Retinal pigment epithelial cell (primary cell): ENCODE measurements at regions not wholly inside any gene's neighbourhood (a gene's known extent, or its start where the extent isn't known, plus 50 kb on each side); places are given as distances from the start of the nearest gene placed in this dataset.
"Not testable (repeated sequence)": the region's sequence is repeated elsewhere in the genome, so short reads cannot be mapped to it uniquely, and the experiment has no call there.

ENCODE experiments used
- DNase-seq: peaks from one replicate; pipeline ENCODE4 v3.0.0-alpha.2; 2010; ENCODE audit warnings: low read depth
- H3K4me3 ChIP-seq: 2 replicates; pipeline ENCODE4 v1.5.1; 2011; ENCODE audit warnings: mild to moderate bottlenecking, low read length, control low read depth, moderate library complexity
- TF ChIP-seq, protein P1 (sequence below): conservative IDR thresholded peaks from 2 replicates; pipeline ENCODE4 v1.5.1; 2011; ENCODE audit warnings: low read depth, low read length, control low read depth, inconsistent platforms

DNA sequence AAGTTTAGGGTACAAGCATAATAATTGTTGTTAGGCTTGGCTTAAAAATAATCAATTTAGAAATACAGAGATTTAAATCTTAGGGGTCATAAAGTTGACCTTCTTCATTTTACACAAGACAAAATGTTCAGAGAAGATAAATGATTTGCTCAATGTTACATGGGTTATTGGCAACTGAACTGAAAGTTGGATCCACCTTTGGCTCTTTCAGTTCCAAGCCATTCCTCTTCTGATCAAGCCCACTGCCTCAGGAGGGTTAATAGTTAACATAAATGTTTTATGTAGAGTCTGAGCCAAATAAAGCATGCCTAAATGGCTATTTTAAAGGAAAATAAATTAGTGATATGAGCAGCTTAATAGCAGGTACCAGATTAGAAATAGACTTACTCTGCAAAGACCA lies 79.1 kb upstream of the RHOBTB1 start:
- no peak overlapping the region for H3K4me3 ChIP-seq
- TF ChIP-seq, protein P1, sequence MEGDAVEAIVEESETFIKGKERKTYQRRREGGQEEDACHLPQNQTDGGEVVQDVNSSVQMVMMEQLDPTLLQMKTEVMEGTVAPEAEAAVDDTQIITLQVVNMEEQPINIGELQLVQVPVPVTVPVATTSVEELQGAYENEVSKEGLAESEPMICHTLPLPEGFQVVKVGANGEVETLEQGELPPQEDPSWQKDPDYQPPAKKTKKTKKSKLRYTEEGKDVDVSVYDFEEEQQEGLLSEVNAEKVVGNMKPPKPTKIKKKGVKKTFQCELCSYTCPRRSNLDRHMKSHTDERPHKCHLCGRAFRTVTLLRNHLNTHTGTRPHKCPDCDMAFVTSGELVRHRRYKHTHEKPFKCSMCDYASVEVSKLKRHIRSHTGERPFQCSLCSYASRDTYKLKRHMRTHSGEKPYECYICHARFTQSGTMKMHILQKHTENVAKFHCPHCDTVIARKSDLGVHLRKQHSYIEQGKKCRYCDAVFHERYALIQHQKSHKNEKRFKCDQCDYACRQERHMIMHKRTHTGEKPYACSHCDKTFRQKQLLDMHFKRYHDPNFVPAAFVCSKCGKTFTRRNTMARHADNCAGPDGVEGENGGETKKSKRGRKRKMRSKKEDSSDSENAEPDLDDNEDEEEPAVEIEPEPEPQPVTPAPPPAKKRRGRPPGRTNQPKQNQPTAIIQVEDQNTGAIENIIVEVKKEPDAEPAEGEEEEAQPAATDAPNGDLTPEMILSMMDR, result no peak
- no peak for DNase-seq

DNA sequence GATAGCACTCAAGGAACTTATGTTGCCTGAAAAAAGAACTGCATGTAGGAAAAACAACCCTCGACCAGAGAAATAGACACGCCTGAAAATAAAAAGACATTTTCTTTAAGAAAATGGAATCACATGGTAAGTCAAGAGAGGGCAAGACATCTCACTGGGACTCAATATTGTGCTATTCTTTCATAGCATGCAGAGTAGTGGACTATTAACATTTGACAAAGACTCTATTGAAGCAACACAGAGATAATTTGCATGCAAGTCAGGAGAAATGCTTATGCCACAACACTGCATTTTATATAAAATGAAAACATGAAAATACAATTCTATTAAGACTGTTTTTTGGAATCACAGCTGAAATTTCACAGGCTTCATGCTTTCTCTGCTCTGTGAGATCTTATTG lies 77.9 kb upstream of the RHOBTB1 start:
- TF ChIP-seq, protein P1, result no peak
- H3K4me3 ChIP-seq, result no peak overlapping the region
- DNase-seq, result no peak

DNA sequence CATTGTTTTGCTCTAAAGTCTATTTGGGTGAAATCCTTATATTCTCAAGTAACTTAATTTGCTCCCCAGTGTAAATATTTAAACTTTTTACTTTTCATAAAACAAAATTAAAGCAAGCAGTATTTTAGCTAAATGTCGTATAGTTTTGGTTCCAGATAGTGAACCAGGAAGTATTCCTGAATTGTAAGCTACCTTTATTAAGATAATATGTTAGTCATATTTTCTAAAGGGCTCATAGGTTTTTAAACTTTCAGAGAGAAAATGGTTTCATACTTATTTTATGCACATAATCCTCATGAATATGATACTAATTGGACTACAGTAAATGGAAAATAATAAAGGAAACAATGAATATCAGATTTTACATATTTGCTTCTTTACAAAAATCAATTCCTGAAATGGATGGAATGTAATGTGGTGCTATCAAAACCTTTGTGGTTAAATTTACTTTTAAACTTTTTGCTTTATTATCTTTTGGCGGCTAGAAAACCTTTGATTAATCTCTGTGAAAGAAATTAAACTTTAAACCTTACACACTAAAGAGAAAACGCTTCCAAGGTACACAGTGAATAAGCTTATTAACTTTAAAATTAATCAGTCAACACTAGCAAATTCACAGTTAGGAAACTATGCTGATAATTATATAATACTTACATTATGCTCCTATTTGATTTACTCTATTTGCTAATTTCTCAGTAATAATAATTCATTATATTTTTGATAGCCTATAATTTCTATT lies 76.6 kb upstream of the RHOBTB1 start:
- no peak for DNase-seq
- TF ChIP-seq, protein P1, result no peak

DNA sequence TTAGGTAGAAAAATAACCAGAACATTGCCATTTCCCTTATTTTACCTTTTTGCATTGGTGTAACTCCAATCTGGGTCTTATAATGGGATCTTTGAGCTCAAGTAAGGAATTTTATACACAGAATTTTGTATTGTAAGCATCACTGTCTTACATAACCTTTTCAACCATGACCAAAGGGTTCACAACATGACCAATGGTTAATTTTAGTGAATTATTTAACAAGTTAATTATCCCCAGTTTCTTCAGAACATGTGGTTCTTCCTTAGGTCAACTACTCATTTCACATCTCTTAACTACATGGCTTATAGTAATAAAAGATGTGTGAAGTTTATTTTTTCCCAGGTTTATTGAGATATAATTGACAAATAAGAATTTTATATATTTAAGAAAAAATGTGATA lies 74.2 kb upstream of the RHOBTB1 start:
- TF ChIP-seq, protein P1, result no peak
- DNase-seq, result no peak
- H3K4me3 ChIP-seq, result no peak overlapping the region

More for the DNA sequence above, 76.6 kb upstream of the RHOBTB1 start:
- no peak overlapping the region for H3K4me3 ChIP-seq

DNA sequence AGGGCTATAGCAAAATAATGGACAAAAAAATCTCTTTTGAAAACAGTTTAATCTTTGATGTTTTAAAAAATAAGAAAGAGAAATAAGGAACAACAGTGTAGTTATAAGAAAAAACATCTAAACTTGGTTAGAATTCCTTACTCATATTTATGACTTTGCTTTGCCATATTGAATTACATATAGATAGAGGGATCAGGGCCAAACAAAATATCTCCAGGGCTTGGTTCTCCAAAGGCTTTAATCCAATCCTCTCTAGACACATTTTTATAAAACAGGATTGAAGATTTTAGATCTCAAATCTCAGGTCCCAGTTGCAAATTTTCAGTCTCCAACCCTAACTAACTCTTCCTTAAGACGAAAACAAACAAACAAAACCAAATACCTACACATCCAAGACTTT lies 72.6 kb upstream of the RHOBTB1 start:
- TF ChIP-seq, protein P1, result no peak
- H3K4me3 ChIP-seq, result no peak overlapping the region
- no peak for DNase-seq

DNA sequence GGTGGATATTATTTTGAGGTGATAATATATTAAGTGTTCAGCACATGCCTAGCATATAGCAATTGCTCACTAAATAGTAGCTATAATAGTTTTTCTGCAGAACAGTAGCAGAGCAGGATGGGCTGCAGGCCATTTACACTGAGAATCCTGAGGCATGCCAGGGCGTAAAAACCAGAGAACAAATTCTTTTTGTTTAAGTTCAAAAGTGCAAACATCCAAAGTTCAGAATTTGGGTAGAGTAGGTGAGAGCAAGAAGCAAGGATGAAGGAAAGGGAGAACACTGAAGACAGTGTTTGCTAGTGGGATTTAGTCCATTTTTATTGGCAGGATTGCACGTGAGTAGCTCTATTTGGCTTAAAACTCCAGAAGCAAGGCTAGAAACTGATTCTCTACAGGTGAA lies 72.0 kb upstream of the RHOBTB1 start:
- no peak for DNase-seq
- TF ChIP-seq, protein P1, result no peak
- H3K4me3 ChIP-seq, result no peak overlapping the region

DNA sequence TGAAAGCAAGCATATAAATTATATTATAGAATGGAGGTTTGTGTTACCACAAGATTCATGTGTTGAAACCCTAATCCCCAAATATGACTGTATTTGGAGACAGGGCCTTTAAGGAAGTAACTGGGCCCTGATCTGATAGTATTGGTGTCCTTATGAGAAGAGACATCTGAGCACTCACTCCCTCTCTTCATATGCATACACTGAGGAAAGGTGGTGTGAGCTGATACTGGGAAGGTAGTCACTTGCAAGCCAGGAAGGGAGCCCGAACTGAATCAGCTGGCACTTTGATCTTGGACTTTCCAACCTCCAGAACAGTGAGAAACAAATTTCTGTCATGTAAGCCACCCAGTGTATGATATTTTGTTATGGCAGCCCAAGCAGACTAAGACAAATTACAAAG lies 66.9 kb upstream of the RHOBTB1 start:
- TF ChIP-seq, protein P1, result no peak
- no peak for DNase-seq
- H3K4me3 ChIP-seq, result no peak overlapping the region

DNA sequence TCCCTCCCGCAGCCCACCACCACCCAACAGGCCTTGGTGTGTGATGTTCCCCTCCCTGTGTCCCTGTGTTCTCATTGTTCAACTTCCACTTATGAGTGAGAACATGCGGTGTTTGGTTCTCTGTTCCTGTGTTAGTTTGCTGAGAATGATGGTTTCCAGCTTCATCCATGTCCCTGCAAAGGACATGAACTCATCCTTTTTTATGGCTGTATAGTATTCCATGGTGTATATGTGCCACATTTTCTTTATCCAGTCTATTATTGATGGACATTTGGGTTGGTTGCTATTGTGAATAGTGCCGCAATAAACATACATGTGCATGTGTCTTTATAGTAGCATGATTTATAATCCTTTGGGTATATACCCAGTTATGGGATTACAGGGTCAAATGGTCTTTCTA lies 59.1 kb upstream of the RHOBTB1 start:
- not testable (repeated sequence) for H3K4me3 ChIP-seq, DNase-seq
